Gastrocnemius medialis (tissue), 4 donors: ENCODE measurements at regions not wholly inside any gene's neighbourhood (a gene's known extent, or its start where the extent isn't known, plus 50 kb on each side); places are given as distances from the start of the nearest gene placed in this dataset.

Experiments
- ATAC-seq, 2 donors: fragments of 150-250 bp; one replicate each; pipeline ENCODE4 v1.9.1; 2016
- DNase-seq, 2 donors: peaks; one replicate each; pipeline ENCODE4 v3.0.0-alpha.2; 2019
- H3K27ac ChIP-seq, 4 donors: fragments of 200-600 bp; sonication (generic); 1 replicate in 1 of 4; 2 replicates in 3 of 4; pipeline ENCODE4 v1.5.1; 2016 to 2018; ENCODE audit warnings: mild to moderate bottlenecking in 2 of 4, moderate library complexity in 1 of 4
- H3K27me3 ChIP-seq, 3 donors: fragments of 200-600 bp; sonication (generic) in 2 of 3; 1 replicate in 1 of 3; 2 replicates in 2 of 3; pipeline versions ENCODE4 v1.5.1 to v1.6.0; 2016 to 2019; ENCODE audit warnings: mild to moderate bottlenecking in 1 of 3, moderate library complexity in 1 of 3
- H3K36me3 ChIP-seq, 2 donors: fragments of 200-600 bp; sonication (generic) in 1 of 2; one replicate each; pipeline ENCODE4 v1.5.1; 2017 to 2018
- H3K4me1 ChIP-seq, 2 donors: fragments of 200-600 bp; sonication (generic) in 1 of 2; one replicate each; pipeline ENCODE4 v1.5.1; 2016 to 2017; ENCODE audit warnings: mild to moderate bottlenecking in 2 of 2
- H3K4me3 ChIP-seq, 4 donors: fragments of 200-600 bp; sonication (generic) in 3 of 4; 1 replicate in 1 of 4; 2 replicates in 3 of 4; pipeline ENCODE4 v1.5.1; 2016 to 2019; ENCODE audit warnings: mild to moderate bottlenecking in 2 of 4
- H3K9me3 ChIP-seq, 3 donors: fragments of 200-600 bp; sonication (generic) in 2 of 3; 1 replicate in 1 of 3; 2 replicates in 2 of 3; pipeline ENCODE4 v1.5.1; 2016 to 2019
- CTCF ChIP-seq, 5 experiments: fragments of 450-650 bp in 3 of 5; fragments of 200-600 bp in 2 of 5; sonication (generic) in 2 of 5; IDR thresholded peaks in 4 of 5; conservative IDR thresholded peaks in 1 of 5; 1 replicate in 4 of 5; 2 replicates in 1 of 5; pipeline ENCODE4 v1.5.1; 2016 to 2019; ENCODE audit warnings: antibody characterized with exemption in 5 of 5, mild to moderate bottlenecking in 3 of 5, moderate library complexity in 3 of 5
- POLR2A ChIP-seq, 2 donors: fragments of 450-650 bp; IDR thresholded peaks; one replicate each; pipeline ENCODE4 v1.6.1; 2017; ENCODE audit warnings: antibody characterized with exemption in 2 of 2, mild to moderate bottlenecking in 2 of 2, moderate library complexity in 2 of 2
- in situ Hi-C, 4 donors: fragments of 200-750 bp; cut with MboI; loops; one replicate each; pipeline versions ENCODE4 v1.15.0 to v1.8.0; 2017; ENCODE audit warnings: low sequenced_read_pairs in 4 of 4
- intact Hi-C: fragments of 100-400 bp; cut with DNase I; formaldehyde crosslinking; loops from one replicate; pipeline ENCODE4 v1.15.1; 2023; ENCODE audit warnings: low total_unique reads

- Histone ChIP-seq H3K36me3 (no peaks in the 10 kb centered on the region), H3K4me3 (no peak overlapping the region), H3K27me3 (no peaks in the 10 kb centered on the region), H3K27ac (no peak overlapping the region), H3K4me1 (no peaks in the 10 kb centered on the region), H3K9me3 (no peaks in the 10 kb centered on the region)
- in situ Hi-C loops, result no loop called here
- TF ChIP-seq POLR2A (IDR thresholded peaks at IDR 0.05), result no peak
- TF ChIP-seq CTCF (IDR thresholded peaks at IDR 0.05 in 4 of 5, conservative IDR thresholded peaks at IDR 0.05 in 1 of 5), result no peak
- ATAC-seq (no peak), DNase-seq (no peak)
- intact Hi-C loops, result loop anchor here (5.0 kb wide), 1 partner anchor 45 kb away; no protein-coding TSS in a partner anchor
Measured at GRCh38 chrX:45807572-45808425, 607.1 kb upstream of the DIPK2B start.

- no peak for DNase-seq
- Histone ChIP-seq H3K27me3 (no peaks in the 10 kb centered on the region), H3K4me3 (peak overlapping the region in 3 of 4 donors; percentile 17 to 36 (median 32)), H3K36me3 (no peaks in the 10 kb centered on the region), H3K27ac (no peak overlapping the region), H3K4me1 (no peaks in the 10 kb centered on the region), H3K9me3 (no peaks in the 10 kb centered on the region)
- TF ChIP-seq CTCF (IDR thresholded peaks at IDR 0.05 in 4 of 5, conservative IDR thresholded peaks at IDR 0.05 in 1 of 5) (no peak), POLR2A (IDR thresholded peaks at IDR 0.05) (no peak)
- intact Hi-C loops, result loop anchor here (5.0 kb wide), 1 partner anchor 46 kb away; no protein-coding TSS in a partner anchor
- no peak for ATAC-seq
- in situ Hi-C loops, result no loop called here
Measured at GRCh38 chrX:45806410-45807121, 605.9 kb upstream of the DIPK2B start.

- no peak for TF ChIP-seq CTCF (IDR thresholded peaks at IDR 0.05 in 4 of 5, conservative IDR thresholded peaks at IDR 0.05 in 1 of 5)
- TF ChIP-seq POLR2A (IDR thresholded peaks at IDR 0.05), result no peak
- no peaks in the 10 kb centered on the region for H3K36me3 ChIP-seq
- no peaks in the 10 kb centered on the region for H3K4me1 ChIP-seq
- intact Hi-C loops (no loop called here), in situ Hi-C loops (no loop called here)
- no peaks in the 10 kb centered on the region for H3K27me3 ChIP-seq
- ATAC-seq (no peak), DNase-seq (no peak)
- no peaks in the 10 kb centered on the region for H3K9me3 ChIP-seq
- no peak overlapping the region for H3K27ac ChIP-seq
- H3K4me3 ChIP-seq, result no peak overlapping the region
Measured at GRCh38 chrX:45804276-45804675, 603.6 kb upstream of the DIPK2B start.

GRCh38 chrX:45803383-45803921 is 602.8 kb upstream of the DIPK2B start:
- H3K4me1 ChIP-seq, result no peaks in the 10 kb centered on the region
- H3K4me3 ChIP-seq, result no peak overlapping the region
- TF ChIP-seq POLR2A (IDR thresholded peaks at IDR 0.05) (no peak), CTCF (IDR thresholded peaks at IDR 0.05 in 4 of 5, conservative IDR thresholded peaks at IDR 0.05 in 1 of 5) (no peak)
- intact Hi-C loops (no loop called here), in situ Hi-C loops (no loop called here)
- no peaks in the 10 kb centered on the region for H3K9me3 ChIP-seq
- ATAC-seq (no peak), DNase-seq (no peak)
- no peak overlapping the region for H3K27ac ChIP-seq
- no peaks in the 10 kb centered on the region for H3K36me3 ChIP-seq
- no peaks in the 10 kb centered on the region for H3K27me3 ChIP-seq
